ENCODE measurements at regions not wholly inside any gene's neighbourhood (a gene's known extent, or its start where the extent isn't known, plus 50 kb on each side); places are given as distances from the start of the nearest gene placed in this dataset.

- TF ChIP-seq, protein P1, sequence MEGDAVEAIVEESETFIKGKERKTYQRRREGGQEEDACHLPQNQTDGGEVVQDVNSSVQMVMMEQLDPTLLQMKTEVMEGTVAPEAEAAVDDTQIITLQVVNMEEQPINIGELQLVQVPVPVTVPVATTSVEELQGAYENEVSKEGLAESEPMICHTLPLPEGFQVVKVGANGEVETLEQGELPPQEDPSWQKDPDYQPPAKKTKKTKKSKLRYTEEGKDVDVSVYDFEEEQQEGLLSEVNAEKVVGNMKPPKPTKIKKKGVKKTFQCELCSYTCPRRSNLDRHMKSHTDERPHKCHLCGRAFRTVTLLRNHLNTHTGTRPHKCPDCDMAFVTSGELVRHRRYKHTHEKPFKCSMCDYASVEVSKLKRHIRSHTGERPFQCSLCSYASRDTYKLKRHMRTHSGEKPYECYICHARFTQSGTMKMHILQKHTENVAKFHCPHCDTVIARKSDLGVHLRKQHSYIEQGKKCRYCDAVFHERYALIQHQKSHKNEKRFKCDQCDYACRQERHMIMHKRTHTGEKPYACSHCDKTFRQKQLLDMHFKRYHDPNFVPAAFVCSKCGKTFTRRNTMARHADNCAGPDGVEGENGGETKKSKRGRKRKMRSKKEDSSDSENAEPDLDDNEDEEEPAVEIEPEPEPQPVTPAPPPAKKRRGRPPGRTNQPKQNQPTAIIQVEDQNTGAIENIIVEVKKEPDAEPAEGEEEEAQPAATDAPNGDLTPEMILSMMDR (IDR thresholded peaks at IDR 0.05), result no peak
- TF ChIP-seq POLR2A (IDR thresholded peaks at IDR 0.05) (no peak), POLR2AphosphoS5 (IDR thresholded peaks at IDR 0.05; ENCODE audit: insufficient read depth in 1 of 2, low read depth in 1 of 2) (no peak)
These were observed 879.0 kb upstream of the CELF2 start for GRCh38 chr10:10138685-10139084.
